Epithelial cell of esophagus (primary cell): ENCODE measurements at regions not wholly inside any gene's neighbourhood (a gene's known extent, or its start where the extent isn't known, plus 50 kb on each side); places are given as distances from the start of the nearest gene placed in this dataset.

ENCODE experiments used
- DNase-seq: peaks from one replicate; pipeline ENCODE4 v3.0.0; 2010; ENCODE audit warnings: low read depth
- H3K4me3 ChIP-seq: 2 replicates; pipeline ENCODE4 v1.5.1; 2011; ENCODE audit warnings: mild to moderate bottlenecking, low read length, control low read depth
- CTCF ChIP-seq: IDR thresholded peaks from 2 replicates; pipeline ENCODE4 v1.5.1; 2011; ENCODE audit warnings: low read depth, mild to moderate bottlenecking, low read length, control low read depth, inconsistent platforms; ENCODE audit not compliant: insufficient read depth; ENCODE audit errors: missing control alignments

GRCh38 chr12:19740472-19741131 lies 301.3 kb downstream of the AEBP2 start:
- no peak overlapping the region for H3K4me3 ChIP-seq
- no peak for TF ChIP-seq CTCF
- DNase-seq: no peak

GRCh38 chr12:19741132-19741489 lies 301.8 kb downstream of the AEBP2 start:
- no peak for TF ChIP-seq CTCF
- DNase-seq: no peak
- H3K4me3 ChIP-seq: no peak overlapping the region

- DNase-seq: peak; percentile 6
- no peak overlapping the region for H3K4me3 ChIP-seq
- no peak for TF ChIP-seq CTCF
Observed at GRCh38 chr12:19744705-19745218, 305.5 kb downstream of the AEBP2 start.

- H3K4me3 ChIP-seq: no peak overlapping the region
- no peak for TF ChIP-seq CTCF
- DNase-seq: no peak
Observed at GRCh38 chr12:19746471-19746870, 307.2 kb downstream of the AEBP2 start.

- no peak for DNase-seq
Observed at GRCh38 chr12:19749906-19750574, 310.7 kb downstream of the AEBP2 start.

GRCh38 chr12:19751078-19751477 lies 311.8 kb downstream of the AEBP2 start:
- TF ChIP-seq CTCF: no peak
- H3K4me3 ChIP-seq: no peak overlapping the region
- no peak for DNase-seq

More at GRCh38 chr12:19749906-19750574, 310.7 kb downstream of the AEBP2 start:
- TF ChIP-seq CTCF: no peak
- no peak overlapping the region for H3K4me3 ChIP-seq
